CD4-positive, alpha-beta T cell treated with Interleukin-10 for 1 hour (primary cell): ENCODE measurements at regions not wholly inside any gene's neighbourhood (a gene's known extent, or its start where the extent isn't known, plus 50 kb on each side); places are given as distances from the start of the nearest gene placed in this dataset.

Experiments
- DNase-seq: peaks from one replicate; pipeline ENCODE4 v3.0.0-alpha.2; 2020

DNA sequence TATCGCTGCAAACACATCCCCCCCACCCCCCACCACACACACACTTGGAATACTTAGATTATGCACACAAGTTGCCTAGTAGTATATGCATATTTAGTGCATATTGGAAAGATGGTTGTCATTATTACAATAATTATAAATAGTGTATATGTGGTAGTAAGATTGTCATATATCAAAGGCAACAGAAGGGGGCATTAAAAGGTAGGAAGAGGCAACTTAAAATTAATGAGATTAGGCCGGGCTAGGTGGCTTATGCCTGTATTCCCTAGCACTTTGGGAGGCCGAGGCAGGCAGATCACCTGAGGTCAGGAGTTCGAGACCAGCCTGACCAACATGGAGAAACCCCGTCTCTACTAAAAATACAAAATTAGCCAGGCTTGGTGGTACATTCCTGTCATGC is 52.1 kb downstream of the GSC start:
- DNase-seq = no peak

- DNase-seq = no peak
Observed at GRCh38 chr14:94716976-94717375, 52.9 kb downstream of the GSC start.

GRCh38 chr14:94713115-94713514 is 56.8 kb downstream of the GSC start:
- DNase-seq = no peak

GRCh38 chr14:94710731-94711130 is 59.2 kb downstream of the GSC start:
- DNase-seq = no peak

DNA sequence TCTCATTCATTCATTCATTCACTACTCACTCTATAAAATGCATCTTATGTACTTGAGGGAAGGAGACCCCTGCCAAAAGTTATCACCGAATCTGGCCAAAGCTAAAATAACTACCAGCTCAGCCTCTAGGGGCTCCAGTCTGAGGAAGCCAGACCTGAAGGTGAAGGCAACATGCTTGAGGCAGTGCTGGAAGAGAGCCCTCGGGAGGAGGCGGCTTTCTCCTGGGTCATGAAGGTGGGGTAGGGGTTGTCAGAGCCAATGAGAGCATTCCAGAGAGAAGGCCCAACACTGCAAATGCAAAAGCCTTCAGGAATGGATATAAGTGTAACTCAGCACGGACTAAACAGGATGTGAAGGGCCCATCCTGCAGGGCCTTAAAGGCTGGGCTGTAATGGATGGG is 62.4 kb downstream of the GSC start:
- no peak for DNase-seq

GRCh38 chr14:94706133-94706532 is 63.8 kb downstream of the GSC start:
- DNase-seq = no peak

DNA sequence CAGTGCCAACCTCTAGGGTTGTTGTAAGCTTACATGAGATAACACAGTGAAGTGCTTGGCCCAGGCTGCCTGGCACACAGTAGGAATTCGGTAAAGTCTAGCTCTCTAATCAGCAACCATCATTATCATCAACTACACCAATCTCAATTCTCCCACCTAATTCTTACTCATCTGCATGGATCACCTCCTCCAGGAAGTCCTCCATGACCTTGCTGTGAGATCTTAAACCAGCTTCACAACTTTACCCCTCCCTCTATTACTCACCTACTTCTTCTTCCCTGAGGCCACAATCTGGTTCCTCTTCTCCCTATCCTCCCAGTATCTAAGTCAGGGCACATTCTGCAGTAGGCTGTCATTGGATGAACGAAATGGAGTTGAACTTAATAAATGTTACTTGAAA is 67.3 kb downstream of the GSC start:
- no peak for DNase-seq

DNA sequence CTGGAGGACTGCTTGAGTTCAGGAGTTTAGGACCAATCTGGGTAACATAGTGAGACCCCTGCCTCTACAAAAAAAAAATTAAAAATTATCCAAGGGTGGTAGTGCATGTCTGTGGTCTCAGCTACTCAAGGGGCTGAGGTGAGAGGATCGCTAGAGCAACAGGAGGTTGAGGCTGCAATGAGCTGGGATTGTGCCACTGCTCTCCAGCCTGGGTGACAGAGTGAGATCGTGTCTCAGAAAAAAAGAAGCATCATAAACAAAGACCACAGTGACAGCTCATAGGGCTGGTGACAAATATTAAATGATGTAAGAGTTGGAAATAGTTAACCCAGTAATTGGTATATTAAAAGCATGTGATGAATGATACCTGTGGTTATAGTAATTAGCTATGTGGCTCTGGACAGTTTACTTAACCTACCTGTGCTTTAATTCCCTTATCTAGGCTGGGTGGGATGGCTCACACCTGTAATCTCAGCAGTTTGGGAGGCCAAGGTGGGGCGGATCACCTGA is 68.0 kb downstream of the GSC start:
- no peak for DNase-seq

DNA sequence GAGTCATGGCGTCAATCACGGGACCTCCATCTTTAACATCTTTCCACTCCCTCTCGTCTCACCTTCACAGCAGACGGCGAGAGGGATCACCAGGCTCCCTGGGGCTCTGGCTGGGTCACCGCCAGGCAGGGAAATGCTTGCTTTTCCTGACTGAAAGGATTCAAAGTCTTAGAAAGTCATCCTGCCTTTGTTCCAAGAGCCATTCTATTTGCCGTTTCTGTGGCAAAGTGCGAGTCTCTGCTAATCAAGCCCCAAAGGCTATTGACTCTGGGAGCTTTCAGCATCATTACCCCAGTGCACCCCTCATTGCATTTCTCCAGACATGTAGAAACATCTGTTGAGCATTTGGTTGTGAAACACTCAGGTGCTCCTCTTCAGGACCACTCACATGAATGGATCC is 69.6 kb downstream of the GSC start:
- no peak for DNase-seq

DNA sequence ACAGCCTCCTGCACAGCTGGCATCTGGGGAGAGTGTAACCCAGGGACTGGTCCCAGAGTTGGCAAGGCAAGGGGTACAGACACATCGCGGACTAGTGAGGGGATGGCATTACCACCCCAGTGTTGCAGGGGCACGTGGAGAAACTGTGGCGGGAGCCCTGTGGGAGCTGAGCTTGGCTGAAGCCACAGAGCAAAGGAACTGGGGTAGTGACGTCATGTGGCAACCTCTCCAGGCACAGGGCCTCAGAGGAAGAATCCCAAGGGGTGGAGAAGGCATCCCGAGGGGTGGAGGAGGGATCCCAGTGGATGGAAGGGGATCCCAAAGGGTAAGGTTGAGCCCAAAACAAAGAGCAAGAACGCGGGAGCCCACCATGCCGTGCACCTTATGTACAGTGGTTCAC is 70.1 kb downstream of the GSC start:
- DNase-seq = no peak

- no peak for DNase-seq
Observed at GRCh38 chr14:94697773-94698556, 71.9 kb downstream of the GSC start.

- no peak for DNase-seq
Observed at GRCh38 chr14:94696518-94696917, 73.4 kb downstream of the GSC start.

DNA sequence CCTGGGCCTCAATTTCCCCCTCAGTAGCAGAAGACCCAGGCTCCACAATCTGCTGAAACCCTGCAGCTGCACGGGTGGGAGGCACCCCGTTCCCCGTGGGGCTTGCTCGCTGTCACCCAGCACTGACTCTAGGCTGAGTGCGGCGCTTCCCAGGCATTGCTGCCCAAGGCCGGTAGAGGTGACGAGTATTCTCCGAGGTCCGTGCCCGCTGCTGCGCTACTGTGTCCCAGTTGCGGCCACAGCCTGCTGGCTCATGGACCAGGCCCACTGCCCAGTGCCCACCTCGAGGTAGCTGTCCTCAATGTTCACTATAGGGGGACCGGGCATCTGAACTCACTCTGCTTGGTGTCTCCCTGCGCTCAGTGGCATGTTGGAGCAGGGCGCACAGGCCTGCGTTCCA is 74.7 kb downstream of the GSC start:
- no peak for DNase-seq

- DNase-seq = no peak
Observed at GRCh38 chr14:94691660-94692034, 78.3 kb downstream of the GSC start.

DNA sequence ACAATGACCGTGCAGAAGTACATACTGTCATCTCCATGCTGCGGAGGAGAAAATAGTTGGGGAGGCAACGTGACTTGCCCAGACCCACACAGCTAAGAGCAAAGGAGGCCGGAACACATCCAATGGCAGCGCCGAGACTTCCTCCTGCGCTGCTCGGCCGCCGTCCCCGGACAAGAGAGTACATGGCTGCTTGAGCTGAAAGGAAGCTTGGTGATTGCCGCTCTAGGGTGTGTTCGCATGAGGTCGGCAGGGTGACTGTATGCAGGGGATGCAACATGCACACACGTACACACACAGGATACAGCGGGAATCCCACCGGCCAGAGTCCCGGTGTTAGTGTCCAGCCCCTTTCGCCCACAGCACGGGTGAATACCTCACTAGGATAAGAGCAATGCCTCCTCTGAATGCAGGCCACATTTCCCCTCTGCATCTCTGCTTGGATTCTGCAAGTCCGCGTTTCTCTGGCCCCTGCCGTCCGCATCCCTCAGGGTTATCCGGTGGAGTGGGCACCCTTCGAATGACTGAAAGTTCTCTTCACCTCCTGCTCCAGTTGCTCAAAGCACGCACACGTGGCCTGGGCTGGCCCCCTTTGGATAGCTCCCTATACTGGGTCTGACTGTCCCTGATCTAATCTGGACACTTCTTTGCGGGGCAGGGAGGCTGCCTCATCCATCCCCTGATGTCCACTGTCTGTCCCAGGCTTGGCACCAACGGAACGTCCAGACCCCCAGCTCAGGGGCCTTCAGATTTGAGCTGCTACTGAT is 78.8 kb downstream of the GSC start:
- no peak for DNase-seq

- DNase-seq = no peak
Observed at GRCh38 chr14:94690486-94690885, 78.3 kb downstream of the SERPINA3 start.

GRCh38 chr14:94689985-94690400 is 77.8 kb downstream of the SERPINA3 start:
- no peak for DNase-seq

DNA sequence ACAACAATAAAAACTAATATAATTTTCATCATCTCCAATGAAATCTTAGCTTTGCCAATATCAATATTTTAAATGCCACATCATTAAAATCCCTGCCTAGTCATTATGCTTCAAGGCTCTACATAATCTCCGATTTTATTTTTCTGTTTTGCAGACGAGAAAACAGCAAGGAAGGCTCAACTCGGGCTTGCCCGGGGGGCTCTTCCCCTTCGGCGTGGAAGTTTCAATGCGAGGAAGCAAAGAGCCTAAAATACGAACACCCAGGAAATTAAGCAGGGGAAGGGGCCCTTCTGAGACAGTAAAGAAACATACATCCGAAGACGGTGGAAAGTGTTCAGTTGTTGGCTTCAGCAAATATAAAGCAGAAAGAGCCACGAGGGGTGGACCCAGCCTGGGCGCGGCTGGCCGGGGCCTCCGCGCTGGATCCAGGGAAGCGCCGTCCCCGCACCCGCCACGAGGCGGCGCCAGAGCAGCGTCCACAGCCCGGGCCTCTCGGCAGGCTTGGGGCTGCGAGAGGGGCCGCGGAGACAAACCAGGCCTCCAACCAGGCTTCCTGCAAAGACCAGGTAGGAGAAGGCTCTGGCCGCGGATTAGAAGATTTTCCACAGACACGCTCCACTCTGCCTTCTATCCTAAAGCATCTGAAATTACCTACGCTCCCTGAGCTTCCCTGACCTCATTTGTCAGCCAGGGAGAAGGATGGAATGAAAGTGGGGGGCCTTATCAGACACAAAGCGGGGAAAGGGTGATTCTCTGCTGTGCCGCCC is 77.2 kb downstream of the SERPINA3 start:
- DNase-seq = peak; percentile 30

DNA sequence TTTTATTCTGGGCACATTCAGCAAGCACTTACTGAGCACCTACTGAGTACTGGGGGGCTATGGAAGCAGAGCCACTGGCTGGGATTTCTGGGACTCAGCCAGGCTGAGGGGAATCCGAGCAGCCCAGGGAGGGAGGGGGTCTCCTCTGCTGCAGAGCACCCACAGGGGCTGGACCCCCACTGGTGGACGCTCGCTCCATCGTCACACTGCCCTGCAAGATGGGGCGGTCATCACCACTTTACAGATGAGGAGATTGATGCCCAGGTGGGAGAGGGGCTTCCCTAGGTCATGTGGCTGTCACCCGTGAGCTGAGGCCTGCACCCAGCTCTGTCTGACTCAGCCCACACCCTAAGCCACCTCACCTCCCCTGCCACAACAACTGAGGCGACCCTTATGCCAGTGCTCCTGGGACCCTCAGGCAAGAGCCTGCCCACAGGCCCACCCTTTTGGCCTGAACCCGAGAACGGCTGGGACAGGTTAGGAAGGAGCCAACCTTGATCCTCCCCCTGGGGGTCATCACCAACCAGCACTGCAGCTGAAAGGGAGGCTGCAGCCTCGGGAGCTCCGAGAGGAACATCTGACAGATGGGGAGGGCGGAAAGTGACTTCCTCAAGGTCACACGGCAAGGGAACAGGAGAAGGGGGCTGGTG is 74.4 kb downstream of the SERPINA3 start:
- no peak for DNase-seq

DNA sequence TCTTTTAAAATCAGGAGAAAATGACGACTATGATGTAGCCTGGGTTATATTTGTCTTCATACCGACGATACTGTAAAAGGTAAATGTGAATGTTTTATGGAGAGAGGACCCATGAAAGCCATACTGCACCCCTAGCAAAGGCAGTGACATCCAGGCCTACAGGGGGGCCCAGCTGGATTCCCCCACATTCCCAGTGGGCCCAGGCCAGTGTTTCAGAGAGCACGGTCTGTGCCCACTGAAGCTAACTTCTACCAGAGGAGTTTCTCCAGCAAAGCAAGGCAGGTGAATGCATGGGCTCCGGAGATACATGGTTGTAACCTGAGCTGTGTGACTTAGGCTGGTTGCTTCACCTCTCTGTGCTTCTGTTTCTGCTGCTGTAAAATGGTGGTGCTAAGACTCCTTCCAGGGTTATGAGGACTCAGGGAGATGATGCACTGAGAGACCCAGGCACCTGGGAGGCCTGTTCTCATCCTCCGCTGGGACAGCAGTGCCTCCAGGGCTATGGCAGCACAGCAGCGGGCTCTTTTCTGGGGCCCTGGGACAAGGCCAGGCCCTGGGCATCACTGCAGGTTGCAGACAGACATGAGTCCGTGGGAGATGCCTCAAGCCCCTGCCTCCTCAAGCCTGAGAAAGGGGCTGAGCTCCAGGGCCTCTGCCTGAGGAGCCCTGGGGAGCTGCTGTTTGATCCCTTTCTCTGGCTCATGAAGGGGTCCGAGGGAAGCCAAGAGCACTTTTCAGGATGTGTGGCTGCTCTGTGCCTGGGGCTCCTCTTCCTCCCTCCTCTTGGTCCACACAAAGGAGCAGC is 73.7 kb downstream of the SERPINA3 start:
- DNase-seq = no peak

DNA sequence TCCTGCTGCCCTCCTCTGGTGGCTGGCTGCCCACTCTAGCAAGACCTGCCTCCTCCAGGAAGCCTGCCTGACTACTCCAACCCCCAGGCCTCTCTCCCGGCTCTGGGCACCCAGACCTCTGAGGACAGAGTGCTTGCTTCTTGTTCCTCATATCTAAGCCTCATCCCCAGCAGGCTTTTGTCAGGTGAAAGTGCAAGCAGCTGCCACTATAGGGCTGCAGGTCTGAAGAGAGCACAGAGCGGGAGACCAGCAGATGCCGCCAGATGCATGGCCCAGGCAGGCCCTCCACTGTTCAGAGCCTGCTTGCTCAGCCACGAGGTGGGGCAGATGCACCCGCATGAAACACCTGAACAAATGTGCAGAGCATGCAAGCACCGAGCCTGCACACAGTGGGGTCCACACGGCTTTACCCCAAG is 73.0 kb downstream of the SERPINA3 start:
- DNase-seq = no peak

GRCh38 chr14:94682736-94683135 is 70.5 kb downstream of the SERPINA3 start:
- no peak for DNase-seq
